ENCODE measurements at regions not wholly inside any gene's neighbourhood (a gene's known extent, or its start where the extent isn't known, plus 50 kb on each side); places are given as distances from the start of the nearest gene placed in this dataset.

DNA sequence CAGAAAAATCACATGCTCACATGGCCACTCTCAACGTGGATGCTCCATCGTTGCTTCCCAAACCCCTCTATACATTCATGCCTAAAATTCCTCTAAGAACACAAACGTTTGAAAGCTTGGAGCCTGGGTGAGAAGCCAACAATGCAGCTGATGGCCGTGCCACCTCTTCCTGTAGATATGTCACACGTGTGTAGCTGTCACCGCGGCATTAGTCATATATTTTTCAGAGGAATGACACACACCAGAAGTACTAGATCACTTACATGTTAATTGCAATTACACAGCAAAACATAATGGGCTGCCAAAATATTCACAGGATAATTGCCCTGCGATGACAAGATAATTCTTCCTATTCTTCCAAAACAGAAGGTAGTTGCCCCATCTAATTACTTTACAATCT, 112.7 kb upstream of the BACE2 start:
- Histone ChIP-seq H3K14ac (ENCODE audit: insufficient read depth, low read length) (no peak overlapping the region), H4K5ac (ENCODE audit: insufficient read length, low read depth, low read length) (no peak overlapping the region), H4K91ac (ENCODE audit: insufficient read length, low read depth, low read length) (no peak overlapping the region), H4K20me1 (ENCODE audit: control insufficient read depth, insufficient read depth, insufficient read length) (no peaks in the 10 kb centered on the region), H3K23me2 (ENCODE audit: insufficient read length, low read depth, low read length, poor library complexity, severe bottlenecking) (no peaks in the 10 kb centered on the region), H2AFZ (ENCODE audit: low read length) (no peak overlapping the region), H2AK5ac (ENCODE audit: insufficient read length, low read length) (no peak overlapping the region), H2BK20ac (ENCODE audit: low read depth, low read length, poor library complexity, severe bottlenecking) (no peak overlapping the region), H3K27ac (ENCODE audit: insufficient read length, low read depth, low read length) (no peak overlapping the region), H2BK5ac (ENCODE audit: insufficient read length, low read length) (no peak overlapping the region), H3K79me2 (ENCODE audit: insufficient read depth, low read length) (no peaks in the 10 kb centered on the region), H3K56ac (ENCODE audit: insufficient read length, low read depth, low read length) (no peak overlapping the region), H3K4me2 (ENCODE audit: insufficient read depth, insufficient read length, low read length) (no peak overlapping the region), H3K27me3 (ENCODE audit: insufficient read depth, low read length) (no peaks in the 10 kb centered on the region), H3T11ph (ENCODE audit: low read length) (no peak overlapping the region), H3K23ac (ENCODE audit: insufficient read length, low read depth, low read length) (no peak overlapping the region), H3K18ac (ENCODE audit: insufficient read length, low read depth, low read length) (no peak overlapping the region), H3K4me1 (ENCODE audit: insufficient read depth, low read length) (no peaks in the 10 kb centered on the region), H2BK12ac (ENCODE audit: insufficient read length, low read depth, low read length) (no peak overlapping the region), H3K9ac (ENCODE audit: extremely low read depth, insufficient read length, low read length) (no peak overlapping the region), H4K8ac (replicated peaks; ENCODE audit: insufficient read length, low read depth, low read length) (no peak overlapping the region), H3K9me3 (ENCODE audit: control insufficient read depth, low read depth, low read length) (no peaks in the 10 kb centered on the region), H3K4ac (ENCODE audit: low read depth, low read length) (no peak overlapping the region), H2BK15ac (ENCODE audit: low read depth, low read length) (no peak overlapping the region), H2BK120ac (ENCODE audit: low read depth, low read length, poor library complexity, severe bottlenecking) (no peak overlapping the region), H3K79me1 (ENCODE audit: insufficient read depth, low read depth, low read length, poor library complexity, severe bottlenecking) (no peaks in the 10 kb centered on the region)
- H3K4me3 Mint-ChIP-seq, result no peak overlapping the region
- peaks cover 3% of the 10 kb centered on the region in 2 experiments; a peak in 2 of 4 replicates for H3K4me1 Mint-ChIP-seq
- H3K27me3 Mint-ChIP-seq (ENCODE audit: low read depth), result no peaks in the 10 kb centered on the region; the same call in 1 of the 2 replicates
- TF ChIP-seq, protein P1, sequence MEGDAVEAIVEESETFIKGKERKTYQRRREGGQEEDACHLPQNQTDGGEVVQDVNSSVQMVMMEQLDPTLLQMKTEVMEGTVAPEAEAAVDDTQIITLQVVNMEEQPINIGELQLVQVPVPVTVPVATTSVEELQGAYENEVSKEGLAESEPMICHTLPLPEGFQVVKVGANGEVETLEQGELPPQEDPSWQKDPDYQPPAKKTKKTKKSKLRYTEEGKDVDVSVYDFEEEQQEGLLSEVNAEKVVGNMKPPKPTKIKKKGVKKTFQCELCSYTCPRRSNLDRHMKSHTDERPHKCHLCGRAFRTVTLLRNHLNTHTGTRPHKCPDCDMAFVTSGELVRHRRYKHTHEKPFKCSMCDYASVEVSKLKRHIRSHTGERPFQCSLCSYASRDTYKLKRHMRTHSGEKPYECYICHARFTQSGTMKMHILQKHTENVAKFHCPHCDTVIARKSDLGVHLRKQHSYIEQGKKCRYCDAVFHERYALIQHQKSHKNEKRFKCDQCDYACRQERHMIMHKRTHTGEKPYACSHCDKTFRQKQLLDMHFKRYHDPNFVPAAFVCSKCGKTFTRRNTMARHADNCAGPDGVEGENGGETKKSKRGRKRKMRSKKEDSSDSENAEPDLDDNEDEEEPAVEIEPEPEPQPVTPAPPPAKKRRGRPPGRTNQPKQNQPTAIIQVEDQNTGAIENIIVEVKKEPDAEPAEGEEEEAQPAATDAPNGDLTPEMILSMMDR (conservative IDR thresholded peaks at IDR 0.05), result no peak
- DNase-seq, result no peak
- WGBS (ENCODE audit: extremely low coverage, insufficient read length, low lambda C conversion rate), result no CpG with 5 or more reads among the region's 8 CpGs
- H3K9me3 Mint-ChIP-seq, result peaks cover 4 to 6% of the 10 kb centered on the region in 2 experiments; a peak in 3 of 5 replicates
- no peaks in the 10 kb centered on the region; a peak in 1 of 7 replicates for H3K36me3 Mint-ChIP-seq (ENCODE audit: insufficient read depth in 1 of 3, low read depth in 3 of 3)
- no peak overlapping the region for H3K27ac Mint-ChIP-seq

All from H9 (cell line).